ENCODE measurements at regions not wholly inside any gene's neighbourhood (a gene's known extent, or its start where the extent isn't known, plus 50 kb on each side); places are given as distances from the start of the nearest gene placed in this dataset.

DNA sequence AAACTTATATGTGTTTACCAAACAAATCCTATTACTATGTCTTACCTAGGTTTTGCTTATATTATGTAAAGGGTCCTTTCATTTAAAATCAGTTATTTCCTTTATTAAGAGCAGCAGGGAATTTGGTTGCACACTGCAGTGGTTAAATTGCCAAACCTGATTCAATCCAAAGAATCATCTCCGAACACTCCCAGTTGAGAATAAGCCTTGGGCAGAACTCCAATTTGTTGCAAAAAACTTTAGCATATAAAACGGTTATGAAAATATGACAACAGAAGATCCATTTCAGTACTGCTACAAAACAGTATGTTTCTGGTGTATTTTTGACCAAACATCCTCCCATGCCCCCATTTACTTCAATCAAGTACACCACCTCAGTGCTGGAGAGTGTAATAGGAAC, 587.0 kb upstream of the GRAMD2B start:
- DNase-seq: peak; percentile 46

DNA sequence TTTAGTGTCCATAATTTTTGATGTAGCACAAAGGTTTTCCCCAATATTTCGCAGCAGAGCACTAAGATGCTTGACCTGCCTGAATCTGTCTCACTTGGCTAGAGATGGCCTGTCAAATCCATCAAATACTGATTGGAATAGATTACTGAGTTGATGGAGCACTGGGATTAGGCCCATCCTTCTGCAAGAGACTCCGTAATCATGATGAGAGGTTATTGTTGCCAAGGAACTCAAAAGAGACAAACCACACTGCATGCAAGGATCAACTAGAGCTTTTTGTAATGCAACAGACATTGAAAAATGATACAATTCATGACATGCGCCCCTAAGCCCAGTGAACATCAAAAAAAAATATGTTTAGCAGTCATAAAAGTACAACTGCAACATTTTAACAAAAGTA, 585.3 kb upstream of the GRAMD2B start:
- DNase-seq: no peak

GRCh38 chr5:125847561-125847960, 575.6 kb upstream of the GRAMD2B start:
- no peak for DNase-seq

DNA sequence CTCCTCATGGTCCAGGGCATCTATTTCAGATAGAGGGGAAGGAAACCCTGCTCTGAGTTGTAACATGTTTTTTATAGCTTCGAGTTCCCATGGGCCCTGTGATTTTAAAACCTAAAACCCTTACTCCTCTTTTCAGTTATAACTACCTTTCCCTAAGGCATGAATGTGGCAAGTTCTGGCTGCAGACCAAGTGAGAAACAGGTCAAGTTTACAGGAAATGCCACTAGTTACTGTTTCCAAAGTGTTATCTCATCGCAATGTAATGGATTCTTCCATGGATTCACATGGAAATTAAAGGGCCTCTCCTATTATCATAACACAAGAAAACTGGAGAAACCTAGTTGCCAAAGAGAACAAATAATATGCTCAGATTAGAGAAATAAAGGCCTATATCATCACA, 574.5 kb upstream of the GRAMD2B start:
- DNase-seq: no peak

- no peak for DNase-seq
These were observed 566.3 kb upstream of the GRAMD2B start for GRCh38 chr5:125856949-125857348.

DNA sequence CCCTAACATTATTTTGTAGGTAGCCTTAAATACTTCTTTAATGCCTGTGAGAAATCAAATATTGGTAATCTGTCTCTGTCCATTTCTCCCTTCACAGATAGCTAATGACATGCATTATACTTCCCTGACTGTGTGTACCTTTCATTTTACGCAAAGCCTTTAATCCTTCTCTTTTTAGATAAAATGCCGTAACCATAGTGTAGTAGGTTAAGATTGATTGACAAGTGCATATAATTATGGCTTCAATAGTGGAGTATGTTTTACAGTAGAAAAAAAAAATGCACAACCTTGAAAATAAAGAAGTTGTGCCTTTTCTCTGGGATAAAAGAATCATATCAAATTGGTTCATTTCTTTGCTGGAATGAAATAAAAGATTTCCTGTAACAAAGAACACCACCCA, 559.6 kb upstream of the GRAMD2B start:
- DNase-seq: no peak

DNA sequence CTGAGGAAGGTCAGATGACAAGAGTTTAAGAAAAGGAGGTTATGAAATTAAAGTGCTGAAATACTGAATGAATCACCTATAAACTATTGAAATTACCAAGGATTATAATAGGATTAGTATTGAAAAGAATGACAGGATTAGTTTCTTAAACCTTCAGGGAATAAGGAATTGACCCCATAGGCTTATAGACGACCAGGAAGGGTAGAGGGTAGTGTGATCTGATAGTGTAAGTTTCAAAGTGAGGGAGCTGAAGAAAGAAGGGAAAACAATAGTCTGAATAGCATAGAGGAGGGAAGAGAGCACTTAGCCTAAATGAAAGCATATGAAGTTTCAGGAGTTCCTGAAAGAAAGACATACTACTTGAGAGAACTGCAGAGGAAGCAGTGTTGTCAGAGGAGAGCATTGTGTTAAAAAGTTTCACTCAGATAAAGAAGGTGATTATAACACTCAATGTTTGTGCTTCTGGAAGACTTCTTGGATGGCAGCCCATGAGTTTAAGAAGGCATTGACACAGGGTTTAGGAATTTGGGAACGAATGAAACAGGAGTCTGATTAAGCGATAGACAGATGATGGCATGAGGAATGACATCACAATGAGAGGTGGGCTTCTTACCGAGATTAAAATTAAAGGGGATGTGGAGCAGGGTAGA, 557.9 kb upstream of the GRAMD2B start:
- DNase-seq: no peak

DNA sequence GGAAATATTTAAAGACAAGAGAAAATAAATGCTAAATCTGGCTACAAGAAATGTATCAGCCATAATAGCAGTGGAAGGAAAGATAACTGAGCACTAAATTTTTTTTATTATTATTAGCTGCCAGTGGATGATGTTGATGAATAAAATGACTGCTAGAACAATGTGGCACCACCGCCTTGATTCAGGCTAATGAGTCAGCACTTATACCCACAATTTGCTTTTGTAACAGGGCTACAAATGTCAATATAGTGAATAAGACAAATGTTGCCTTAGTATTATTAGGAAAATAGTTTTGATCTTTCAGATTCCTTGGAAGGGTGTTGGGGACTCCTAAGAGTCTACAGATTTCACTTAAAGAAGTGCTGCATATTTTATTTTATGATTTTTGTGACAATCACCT, 555.2 kb upstream of the GRAMD2B start:
- no peak for DNase-seq

GRCh38 chr5:125870256-125870655, 553.0 kb upstream of the GRAMD2B start:
- DNase-seq: no peak

DNA sequence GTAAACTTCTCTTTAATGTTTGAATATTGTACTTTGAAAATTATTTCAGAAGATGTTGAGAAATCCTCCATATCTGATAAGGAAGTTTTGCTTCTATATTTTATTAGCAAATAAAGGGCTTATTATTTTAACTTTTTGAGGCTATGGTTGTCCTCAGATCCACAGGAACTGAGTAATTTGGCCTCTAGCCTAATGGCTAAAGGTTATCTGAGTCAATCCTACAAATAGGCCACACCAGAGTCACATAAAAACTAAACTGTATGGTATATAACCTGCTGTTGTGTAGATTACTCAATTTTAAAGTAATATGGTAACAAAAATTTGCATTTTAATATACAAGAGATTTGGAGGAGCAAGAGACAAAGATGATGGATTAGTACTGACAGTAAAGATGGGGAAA, 549.2 kb upstream of the GRAMD2B start:
- no peak for DNase-seq

DNA sequence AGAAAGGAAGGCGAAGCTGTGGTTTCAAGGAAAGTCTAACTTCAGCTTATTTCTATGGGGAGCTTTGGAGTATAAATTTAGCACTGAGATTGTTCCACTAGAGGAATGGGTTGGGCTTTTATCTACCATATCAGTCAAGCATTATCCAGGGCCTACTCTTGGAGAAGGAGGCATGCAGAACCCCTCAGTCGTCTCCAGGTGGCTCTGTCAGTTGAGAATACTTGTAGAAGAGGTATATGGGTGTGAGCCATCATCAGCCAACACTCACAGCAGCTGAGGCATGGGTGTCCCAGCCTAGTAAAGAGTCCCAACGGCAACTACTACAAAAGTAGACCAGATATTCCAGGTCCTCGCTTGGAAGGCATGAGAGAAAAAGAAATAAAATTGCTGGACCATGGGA, 548.5 kb upstream of the GRAMD2B start:
- DNase-seq: no peak

- no peak for DNase-seq
These were observed 546.0 kb upstream of the GRAMD2B start for GRCh38 chr5:125877248-125877647.

GRCh38 chr5:125882061-125882460, 541.1 kb upstream of the GRAMD2B start:
- no peak for DNase-seq

GRCh38 chr5:125883223-125883622, 540.0 kb upstream of the GRAMD2B start:
- DNase-seq: no peak

GRCh38 chr5:125888358-125888757, 534.9 kb upstream of the GRAMD2B start:
- no peak for DNase-seq

DNA sequence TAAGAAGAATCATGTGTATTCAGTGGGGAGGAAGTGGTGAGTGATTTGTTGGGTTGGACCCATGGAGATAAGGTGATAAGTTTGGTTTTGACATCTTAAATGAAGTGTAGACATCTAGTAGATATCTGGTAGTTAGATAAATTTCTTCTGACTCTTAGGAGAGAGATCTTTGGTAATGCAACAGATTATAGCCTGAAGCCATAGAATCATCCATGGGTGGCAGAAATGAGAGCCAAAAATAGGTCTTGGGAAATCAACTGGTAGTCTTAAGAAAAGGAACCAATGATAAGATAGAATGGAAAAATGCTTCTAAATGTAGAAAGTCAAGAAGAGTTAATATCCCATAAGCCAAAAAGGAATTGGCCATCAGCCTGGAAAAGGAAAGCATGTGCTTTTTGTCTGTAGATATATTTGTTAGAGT, 532.7 kb upstream of the GRAMD2B start:
- DNase-seq: peak; percentile 60

DNA sequence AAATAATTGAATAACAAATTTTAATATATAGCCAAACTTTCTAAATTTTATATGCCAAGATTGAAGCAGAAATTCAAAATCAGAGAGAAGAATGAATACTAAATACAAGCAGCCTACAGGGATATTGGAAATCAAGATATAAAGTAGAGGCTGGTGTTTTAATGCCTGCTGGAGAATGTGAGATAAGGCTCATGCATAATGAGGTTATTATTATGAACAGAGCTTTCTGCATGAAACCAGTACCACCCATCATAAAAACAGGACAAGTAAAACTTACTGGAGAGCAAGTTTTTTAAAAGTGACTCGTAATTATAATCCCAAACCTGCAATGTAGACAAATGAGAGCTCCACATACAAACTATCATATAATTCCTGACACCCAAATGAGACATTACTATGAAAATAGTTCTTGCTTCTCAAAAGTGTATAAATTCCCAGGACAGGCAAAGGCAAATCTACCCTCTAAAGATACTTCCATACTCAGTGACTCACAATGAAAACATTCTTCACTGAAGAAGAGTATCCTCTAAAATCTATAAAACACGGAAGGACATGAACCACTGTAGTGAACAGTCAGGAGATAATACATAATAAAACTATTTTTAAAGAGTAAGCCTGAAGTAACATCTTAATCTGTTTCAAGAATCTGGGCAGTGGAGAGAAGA, 532.0 kb upstream of the GRAMD2B start:
- no peak for DNase-seq

DNA sequence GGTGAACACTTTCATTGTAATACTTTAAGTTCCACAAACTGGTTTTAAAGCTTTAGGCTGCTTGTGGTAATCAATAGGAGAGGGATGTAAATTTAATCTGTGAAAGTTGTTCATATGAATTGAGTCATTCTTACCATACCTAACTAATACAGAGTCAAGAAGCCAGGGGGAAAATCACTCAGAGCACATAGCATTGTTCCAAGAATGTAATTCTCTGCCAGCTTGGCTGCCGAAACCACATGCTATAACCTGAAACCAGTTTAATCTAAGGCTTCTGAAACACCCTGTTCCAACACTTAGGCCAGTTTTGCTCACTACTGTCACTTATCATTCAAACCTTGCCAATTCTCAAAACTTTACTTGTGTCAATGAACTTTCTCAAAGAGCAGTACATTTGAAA, 528.8 kb upstream of the GRAMD2B start:
- peak; percentile 34 for DNase-seq

DNA sequence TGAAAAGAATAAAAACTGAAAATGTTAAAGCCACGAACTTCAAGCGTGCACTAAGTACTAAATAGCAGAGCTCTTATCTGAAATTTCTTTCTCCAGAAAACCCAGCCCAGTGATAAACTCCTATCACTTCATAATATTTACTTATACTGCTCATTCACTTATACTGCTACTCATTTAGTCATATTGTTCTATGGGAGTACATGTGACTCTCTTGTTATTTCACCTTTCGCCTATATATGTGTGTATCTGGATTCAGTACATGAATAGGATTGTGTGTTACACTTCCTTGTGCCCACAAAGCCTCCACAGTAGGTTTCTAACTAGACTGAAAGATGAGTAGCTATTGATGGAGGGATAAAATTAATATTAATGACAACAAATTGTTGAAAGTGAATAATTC, 526.8 kb upstream of the GRAMD2B start:
- DNase-seq: no peak

DNA sequence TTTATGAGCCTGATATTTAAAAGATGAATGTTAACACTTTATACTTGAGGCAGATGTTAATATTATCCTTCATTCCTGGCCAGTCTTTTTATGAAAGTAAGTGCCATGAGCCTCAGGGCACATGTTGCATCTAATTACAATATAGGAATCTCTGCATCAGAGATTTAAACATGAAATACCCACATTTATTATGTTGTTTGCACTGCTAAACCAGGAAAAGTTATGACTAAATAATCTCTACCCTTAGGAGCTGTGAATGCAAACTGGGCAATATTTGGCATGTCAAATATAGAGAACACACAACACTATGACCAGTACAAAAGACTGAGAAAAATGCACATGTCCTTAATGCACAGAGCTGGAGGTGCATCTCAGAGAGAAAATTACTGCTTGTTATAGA, 526.1 kb upstream of the GRAMD2B start:
- DNase-seq: no peak

DNA sequence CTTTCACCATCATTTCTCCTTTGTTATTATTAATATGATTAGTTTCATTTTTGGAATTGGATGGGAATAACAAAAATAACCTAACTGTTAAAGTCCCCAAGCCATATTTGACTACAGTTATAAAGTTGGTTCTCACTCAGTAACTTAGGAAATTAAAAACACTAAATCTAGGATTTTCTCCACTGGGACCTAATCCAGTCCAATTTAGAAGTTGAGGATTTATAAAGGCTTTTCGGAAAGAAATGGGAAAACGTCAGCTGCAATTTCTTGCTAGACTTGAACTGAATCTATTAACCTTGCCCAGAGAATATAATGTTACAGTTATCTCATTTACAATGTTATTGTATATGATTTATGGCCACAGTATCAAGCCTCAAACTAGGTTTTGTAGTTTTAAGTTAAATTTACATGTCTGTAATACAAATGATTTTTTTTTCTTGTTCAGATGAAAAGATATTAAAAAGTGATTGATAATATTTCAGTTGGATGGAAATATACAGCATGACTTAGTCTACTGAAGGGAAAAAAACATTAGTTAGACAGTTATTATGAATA, 524.3 kb upstream of the GRAMD2B start:
- DNase-seq: peak; percentile 49

DNA sequence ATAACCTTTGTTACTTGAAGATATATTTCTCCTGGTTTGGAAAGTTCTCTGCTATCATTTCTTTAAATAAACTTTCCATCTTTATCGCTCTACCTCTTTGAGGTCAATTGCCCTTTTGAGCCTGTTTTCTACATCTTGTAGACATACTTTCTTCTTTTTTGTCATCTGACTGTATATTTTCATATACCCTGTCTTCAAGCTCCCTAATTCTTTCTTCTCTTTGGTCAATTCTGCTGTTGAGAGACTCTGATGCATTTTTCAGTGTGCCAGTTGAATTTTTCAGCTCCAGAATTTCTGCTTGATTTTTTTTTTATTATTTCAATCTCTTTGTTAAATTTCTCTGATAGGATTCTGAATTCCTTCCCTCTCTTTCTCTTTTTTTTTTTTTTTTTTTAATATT, 511.2 kb upstream of the GRAMD2B start:
- no peak for DNase-seq

GRCh38 chr5:125913200-125913599, 510.0 kb upstream of the GRAMD2B start:
- DNase-seq: no peak

- no peak for DNase-seq
These were observed 508.7 kb upstream of the GRAMD2B start for GRCh38 chr5:125914471-125914870.
